Loucy (cell line): ENCODE measurements at regions not wholly inside any gene's neighbourhood (a gene's known extent, or its start where the extent isn't known, plus 50 kb on each side); places are given as distances from the start of the nearest gene placed in this dataset.

ENCODE experiments used
- H2AFZ ChIP-seq: fragments of 200-600 bp; sonication (generic); 2 replicates; pipeline ENCODE4 v1.6.0; 2016; ENCODE audit warnings: antibody characterized with exemption, mild to moderate bottlenecking, low read length, moderate library complexity
- H3F3A ChIP-seq: fragments of 200-600 bp; 2 replicates; pipeline ENCODE4 v1.6.0; 2016; ENCODE audit warnings: antibody characterized with exemption, low read depth, mild to moderate bottlenecking
- H3K27me3 ChIP-seq: fragments of 200-600 bp; sonication (generic); 2 replicates; pipeline ENCODE4 v1.6.1; 2014; ENCODE audit warnings: low read length, mild to moderate bottlenecking; ENCODE audit not compliant: insufficient read depth, poor library complexity, severe bottlenecking
- H3K36me3 ChIP-seq: fragments of 200-600 bp; sonication (generic); 2 replicates; pipeline ENCODE4 v1.6.1; 2016; ENCODE audit warnings: low read length; ENCODE audit not compliant: insufficient read depth
- H3K4me1 ChIP-seq: fragments of 200-600 bp; sonication (generic); 2 replicates; pipeline ENCODE4 v1.5.1; 2014; ENCODE audit warnings: low read length, mild to moderate bottlenecking; ENCODE audit not compliant: insufficient read depth, poor library complexity, severe bottlenecking
- H3K4me2 ChIP-seq: fragments of 200-600 bp; sonication (generic); 2 replicates; pipeline ENCODE4 v1.6.0; 2014; ENCODE audit warnings: antibody characterized with exemption, low read length, low read depth, mild to moderate bottlenecking; ENCODE audit not compliant: poor library complexity, severe bottlenecking
- H3K4me3 ChIP-seq: fragments of 200-600 bp; sonication (generic); 2 replicates; pipeline ENCODE4 v1.5.1; 2014; ENCODE audit warnings: low read length, mild to moderate bottlenecking, mixed read lengths; ENCODE audit not compliant: poor library complexity, severe bottlenecking
- H3K79me2 ChIP-seq: fragments of 200-600 bp; sonication (generic); 2 replicates; pipeline ENCODE4 v1.6.1; 2014; ENCODE audit warnings: low read length; ENCODE audit not compliant: insufficient read depth
- H3K9ac ChIP-seq: fragments of 200-600 bp; sonication (generic); 2 replicates; pipeline ENCODE4 v1.6.0; 2014; ENCODE audit warnings: mild to moderate bottlenecking, low read depth, low read length, moderate library complexity; ENCODE audit not compliant: poor library complexity, severe bottlenecking
- H3K9me2 ChIP-seq: fragments of 200-600 bp; sonication (generic); replicated peaks from 2 replicates; pipeline ENCODE4 v1.6.1; 2016; ENCODE audit warnings: low read depth, low read length, mixed read lengths
- H3K9me3 ChIP-seq: fragments of 200-600 bp; sonication (generic); 2 replicates; pipeline ENCODE4 v1.6.1; 2014; ENCODE audit warnings: mild to moderate bottlenecking, antibody characterized with exemption, low read length, low read depth; ENCODE audit not compliant: insufficient read depth
- H4K20me1 ChIP-seq: fragments of 200-600 bp; sonication (generic); 2 replicates; pipeline ENCODE4 v1.6.0; 2014; ENCODE audit warnings: antibody characterized with exemption, low read length, mild to moderate bottlenecking; ENCODE audit not compliant: insufficient read depth, poor library complexity, severe bottlenecking
- EZH2phosphoT487 ChIP-seq: fragments of 200-600 bp; IDR thresholded peaks from 2 replicates; pipeline ENCODE4 v1.6.1; 2018; ENCODE audit warnings: antibody characterized with exemption, mild to moderate bottlenecking, moderate library complexity, borderline replicate concordance
- TF ChIP-seq, protein P1 (sequence below): fragments of 200-600 bp; sonication (generic); conservative IDR thresholded peaks from 2 replicates; pipeline ENCODE4 v1.5.1; 2014; ENCODE audit warnings: mild to moderate bottlenecking, antibody characterized with exemption, low read length

- Histone ChIP-seq H3K9ac (no peak overlapping the region), H3K36me3 (no peaks in the 10 kb centered on the region), H3K27me3 (no peaks in the 10 kb centered on the region), H3K4me3 (no peak overlapping the region), H2AFZ (no peak overlapping the region), H3F3A (no peaks in the 10 kb centered on the region), H3K4me1 (no peaks in the 10 kb centered on the region), H3K79me2 (no peaks in the 10 kb centered on the region), H3K9me2 (no peaks in the 10 kb centered on the region), H3K4me2 (no peak overlapping the region), H3K9me3 (no peaks in the 10 kb centered on the region), H4K20me1 (no peaks in the 10 kb centered on the region)
- no peak for TF ChIP-seq EZH2phosphoT487
Measured at GRCh38 chr5:27708534-27708933, 670.1 kb upstream of the CDH9 start.

- no peaks in the 10 kb centered on the region for H4K20me1 ChIP-seq
- no peak overlapping the region for H3K4me2 ChIP-seq
- H3F3A ChIP-seq, result no peaks in the 10 kb centered on the region
- 0 out of 2 replicates have a peak, but pooled peaks cover 5% of the 10 kb centered on the region for H3K9me2 ChIP-seq
- TF ChIP-seq, protein P1, sequence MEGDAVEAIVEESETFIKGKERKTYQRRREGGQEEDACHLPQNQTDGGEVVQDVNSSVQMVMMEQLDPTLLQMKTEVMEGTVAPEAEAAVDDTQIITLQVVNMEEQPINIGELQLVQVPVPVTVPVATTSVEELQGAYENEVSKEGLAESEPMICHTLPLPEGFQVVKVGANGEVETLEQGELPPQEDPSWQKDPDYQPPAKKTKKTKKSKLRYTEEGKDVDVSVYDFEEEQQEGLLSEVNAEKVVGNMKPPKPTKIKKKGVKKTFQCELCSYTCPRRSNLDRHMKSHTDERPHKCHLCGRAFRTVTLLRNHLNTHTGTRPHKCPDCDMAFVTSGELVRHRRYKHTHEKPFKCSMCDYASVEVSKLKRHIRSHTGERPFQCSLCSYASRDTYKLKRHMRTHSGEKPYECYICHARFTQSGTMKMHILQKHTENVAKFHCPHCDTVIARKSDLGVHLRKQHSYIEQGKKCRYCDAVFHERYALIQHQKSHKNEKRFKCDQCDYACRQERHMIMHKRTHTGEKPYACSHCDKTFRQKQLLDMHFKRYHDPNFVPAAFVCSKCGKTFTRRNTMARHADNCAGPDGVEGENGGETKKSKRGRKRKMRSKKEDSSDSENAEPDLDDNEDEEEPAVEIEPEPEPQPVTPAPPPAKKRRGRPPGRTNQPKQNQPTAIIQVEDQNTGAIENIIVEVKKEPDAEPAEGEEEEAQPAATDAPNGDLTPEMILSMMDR, result no peak
- no peak for TF ChIP-seq EZH2phosphoT487
- H2AFZ ChIP-seq, result no peak overlapping the region
- no peaks in the 10 kb centered on the region for H3K4me1 ChIP-seq
- no peaks in the 10 kb centered on the region for H3K9me3 ChIP-seq
- H3K27me3 ChIP-seq, result no peaks in the 10 kb centered on the region
- H3K36me3 ChIP-seq, result no peaks in the 10 kb centered on the region
- H3K4me3 ChIP-seq, result no peak overlapping the region
- H3K79me2 ChIP-seq, result no peaks in the 10 kb centered on the region
- H3K9ac ChIP-seq, result no peak overlapping the region
Measured at GRCh38 chr5:27706832-27707231, 668.4 kb upstream of the CDH9 start.

GRCh38 chr5:27705661-27706060, 667.3 kb upstream of the CDH9 start:
- H3K27me3 ChIP-seq, result no peaks in the 10 kb centered on the region
- H3K36me3 ChIP-seq, result no peaks in the 10 kb centered on the region
- H3F3A ChIP-seq, result no peaks in the 10 kb centered on the region
- H3K9ac ChIP-seq, result no peak overlapping the region
- no peaks in the 10 kb centered on the region for H3K9me3 ChIP-seq
- TF ChIP-seq, protein P1, result no peak
- no peak for TF ChIP-seq EZH2phosphoT487
- H3K4me1 ChIP-seq, result no peaks in the 10 kb centered on the region
- no peaks in the 10 kb centered on the region for H3K79me2 ChIP-seq
- no peaks in the 10 kb centered on the region for H4K20me1 ChIP-seq
- H3K9me2 ChIP-seq, result 0 out of 2 replicates have a peak, but pooled peaks cover 5% of the 10 kb centered on the region
- H3K4me2 ChIP-seq, result no peak overlapping the region
- H2AFZ ChIP-seq, result no peak overlapping the region
- no peak overlapping the region for H3K4me3 ChIP-seq
